ENCODE measurements at regions not wholly inside any gene's neighbourhood (a gene's known extent, or its start where the extent isn't known, plus 50 kb on each side); places are given as distances from the start of the nearest gene placed in this dataset.
"Not testable (repeated sequence)": the region's sequence is repeated elsewhere in the genome, so short reads cannot be mapped to it uniquely, and the experiment has no call there.

- DNase-seq, result no peak
These were observed 282.5 kb downstream of the INHBA start for GRCh38 chr7:41420421-41420820.

- DNase-seq, result no peak
These were observed 284.6 kb downstream of the INHBA start for GRCh38 chr7:41418337-41418736.

GRCh38 chr7:41416208-41416595 lies 286.7 kb downstream of the INHBA start:
- no peak for DNase-seq

GRCh38 chr7:41415471-41416207 lies 287.3 kb downstream of the INHBA start:
- DNase-seq, result no peak

GRCh38 chr7:41415051-41415450 lies 287.8 kb downstream of the INHBA start:
- DNase-seq, result no peak

GRCh38 chr7:41404375-41405074 lies 298.4 kb downstream of the INHBA start:
- DNase-seq, result no peak

GRCh38 chr7:41403291-41403690 lies 299.6 kb downstream of the INHBA start:
- DNase-seq, result no peak

GRCh38 chr7:41401833-41402232 lies 301.1 kb downstream of the INHBA start:
- DNase-seq, result no peak

- no peak for DNase-seq
These were observed 303.7 kb downstream of the INHBA start for GRCh38 chr7:41399171-41399570.

- DNase-seq, result no peak
These were observed 311.1 kb downstream of the INHBA start for GRCh38 chr7:41391818-41392217.

- DNase-seq, result not testable (repeated sequence)
These were observed 314.0 kb downstream of the INHBA start for GRCh38 chr7:41388933-41389332.

GRCh38 chr7:41385996-41386395 lies 316.9 kb downstream of the INHBA start:
- DNase-seq, result no peak

- DNase-seq, result no peak
These were observed 318.5 kb downstream of the INHBA start for GRCh38 chr7:41384418-41384817.

GRCh38 chr7:41383596-41383995 lies 319.3 kb downstream of the INHBA start:
- DNase-seq, result no peak

- no peak for DNase-seq
These were observed 324.7 kb downstream of the INHBA start for GRCh38 chr7:41378156-41378555.

GRCh38 chr7:41375582-41375981 lies 327.3 kb downstream of the INHBA start:
- DNase-seq, result no peak

GRCh38 chr7:41374150-41374848 lies 328.6 kb downstream of the INHBA start:
- DNase-seq, result no peak

- no peak for DNase-seq
These were observed 334.7 kb downstream of the INHBA start for GRCh38 chr7:41367967-41368882.

- no peak for DNase-seq
These were observed 351.8 kb downstream of the INHBA start for GRCh38 chr7:41351091-41351490.

GRCh38 chr7:41346878-41347277 lies 356.0 kb downstream of the INHBA start:
- DNase-seq, result no peak

GRCh38 chr7:41339913-41340676 lies 362.8 kb downstream of the INHBA start:
- DNase-seq, result no peak

GRCh38 chr7:41336981-41337380 lies 365.9 kb downstream of the INHBA start:
- no peak for DNase-seq

Data from hindlimb muscle (tissue), 1 donor.